ENCODE measurements at regions not wholly inside any gene's neighbourhood (a gene's known extent, or its start where the extent isn't known, plus 50 kb on each side); places are given as distances from the start of the nearest gene placed in this dataset.

DNA sequence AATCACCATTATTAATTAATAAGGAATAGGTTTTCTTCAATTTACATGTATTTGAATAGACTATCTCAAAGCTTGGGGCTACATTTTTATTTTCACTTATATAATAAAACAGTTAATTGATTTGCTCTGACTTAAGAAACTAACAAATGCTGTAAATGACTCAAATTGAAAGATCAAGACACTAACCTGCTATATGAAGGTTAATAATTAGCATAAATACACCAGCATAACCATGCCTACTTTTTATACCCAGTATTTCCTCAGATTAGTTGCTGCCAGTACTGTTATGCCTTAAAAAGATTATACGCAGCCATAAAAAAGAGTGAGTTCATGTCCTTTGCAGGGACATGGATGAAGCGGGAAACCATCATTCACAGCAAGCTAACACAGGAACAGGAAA is 1545.1 kb downstream of the AMY1C start:
- Histone ChIP-seq H3K4me3 (replicated peaks in 1 of 3; ENCODE audit: low read depth in 2 of 3, low read length in 3 of 3) (no peak overlapping the region), H3K4me2 (replicated peaks; ENCODE audit: extremely low read depth, low read length, poor library complexity, severe bottlenecking) (no peak overlapping the region), H3K27ac (ENCODE audit: low read depth in 1 of 2, low read length in 2 of 2) (no peak overlapping the region), H3K4me1 (ENCODE audit: control insufficient read depth in 1 of 2, insufficient read depth in 2 of 2, low read length in 2 of 2) (no peaks in the 10 kb centered on the region), H3K27me3 (ENCODE audit: control insufficient read depth in 2 of 2, insufficient read depth in 2 of 2, low read length in 2 of 2) (no peaks in the 10 kb centered on the region), H4K20me1 (ENCODE audit: insufficient read depth, low read length) (no peaks in the 10 kb centered on the region), H2AFZ (ENCODE audit: insufficient read depth, low read depth, low read length, poor library complexity, severe bottlenecking) (no peak overlapping the region), H3K9ac (ENCODE audit: insufficient read depth, low read length, poor library complexity, severe bottlenecking) (no peak overlapping the region), H3K36me3 (replicated peaks in 1 of 2; ENCODE audit: control insufficient read depth in 1 of 2, insufficient read depth in 2 of 2, low read length in 2 of 2) (no peaks in the 10 kb centered on the region), H3K9me3 (replicated peaks in 1 of 2; ENCODE audit: control insufficient read depth in 1 of 2, insufficient read depth in 1 of 2, low read length in 2 of 2) (no peaks in the 10 kb centered on the region), H3K79me2 (ENCODE audit: insufficient read depth, low read length) (no peaks in the 10 kb centered on the region)
- Mint-ChIP-seq H3K27ac (no peak overlapping the region), H3K9me3 (peaks cover 0 to 5% (median 2%) of the 10 kb centered on the region in 7 donors), H3K36me3 (no peaks in the 10 kb centered on the region), H3K27me3 (ENCODE audit: low read depth in 3 of 3) (peaks cover 0 to 1% (median 0%) of the 10 kb centered on the region in 3 donors), H3K4me1 (no peaks in the 10 kb centered on the region), H3K4me3 (no peak overlapping the region)
- 86% methylated on average over 1 of the region's 2 CpGs for whole genome bisulfite sequencing (ENCODE audit: insufficient coverage)
- TF ChIP-seq, protein P1, sequence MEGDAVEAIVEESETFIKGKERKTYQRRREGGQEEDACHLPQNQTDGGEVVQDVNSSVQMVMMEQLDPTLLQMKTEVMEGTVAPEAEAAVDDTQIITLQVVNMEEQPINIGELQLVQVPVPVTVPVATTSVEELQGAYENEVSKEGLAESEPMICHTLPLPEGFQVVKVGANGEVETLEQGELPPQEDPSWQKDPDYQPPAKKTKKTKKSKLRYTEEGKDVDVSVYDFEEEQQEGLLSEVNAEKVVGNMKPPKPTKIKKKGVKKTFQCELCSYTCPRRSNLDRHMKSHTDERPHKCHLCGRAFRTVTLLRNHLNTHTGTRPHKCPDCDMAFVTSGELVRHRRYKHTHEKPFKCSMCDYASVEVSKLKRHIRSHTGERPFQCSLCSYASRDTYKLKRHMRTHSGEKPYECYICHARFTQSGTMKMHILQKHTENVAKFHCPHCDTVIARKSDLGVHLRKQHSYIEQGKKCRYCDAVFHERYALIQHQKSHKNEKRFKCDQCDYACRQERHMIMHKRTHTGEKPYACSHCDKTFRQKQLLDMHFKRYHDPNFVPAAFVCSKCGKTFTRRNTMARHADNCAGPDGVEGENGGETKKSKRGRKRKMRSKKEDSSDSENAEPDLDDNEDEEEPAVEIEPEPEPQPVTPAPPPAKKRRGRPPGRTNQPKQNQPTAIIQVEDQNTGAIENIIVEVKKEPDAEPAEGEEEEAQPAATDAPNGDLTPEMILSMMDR (IDR thresholded peaks at IDR 0.05): no peak
- intact Hi-C loops (cut with micrococcal nuclease): loop anchor here in 1 of 2 donors (2.0 kb wide), 1 partner anchor 14 kb away; no protein-coding TSS in a partner anchor
- DNase-seq: no peak

DNA sequence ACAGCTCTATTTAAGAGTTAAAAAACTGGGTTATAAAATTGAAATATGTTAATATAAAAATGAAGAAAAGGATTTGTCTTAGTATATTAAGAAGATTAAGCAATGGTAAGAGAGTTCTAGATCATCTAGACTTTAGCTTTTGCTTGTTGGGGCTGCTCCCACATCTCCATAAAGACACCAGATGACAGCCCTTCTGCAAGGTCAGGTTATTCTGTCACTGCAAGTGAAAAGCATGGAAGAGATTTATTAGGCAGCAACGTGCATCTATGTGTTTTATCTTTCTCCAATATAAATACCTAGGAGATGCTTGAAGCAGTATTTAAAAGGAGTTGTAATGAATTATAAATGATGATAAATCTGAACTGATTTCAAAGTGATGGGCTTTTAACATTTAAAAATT is 1560.4 kb downstream of the AMY1C start:
- Mint-ChIP-seq H3K4me1 (no peaks in the 10 kb centered on the region), H3K27ac (no peak overlapping the region), H3K4me3 (no peak overlapping the region), H3K36me3 (no peaks in the 10 kb centered on the region), H3K9me3 (peaks cover 0 to 12% (median 3%) of the 10 kb centered on the region in 7 donors), H3K27me3 (ENCODE audit: low read depth in 3 of 3) (no peaks in the 10 kb centered on the region)
- H3K4me1 ChIP-seq (ENCODE audit: control insufficient read depth in 1 of 2, insufficient read depth in 2 of 2, low read length in 2 of 2): no peaks in the 10 kb centered on the region
- no peak overlapping the region for H3K4me2 ChIP-seq (replicated peaks; ENCODE audit: extremely low read depth, low read length, poor library complexity, severe bottlenecking)
- H2AFZ ChIP-seq (ENCODE audit: insufficient read depth, low read depth, low read length, poor library complexity, severe bottlenecking): no peak overlapping the region
- WGBS (ENCODE audit: insufficient coverage): no CpG with 5 or more reads among the region's 1 CpG
- H3K27ac ChIP-seq (ENCODE audit: low read depth in 1 of 2, low read length in 2 of 2): no peak overlapping the region
- H3K27me3 ChIP-seq (ENCODE audit: control insufficient read depth in 2 of 2, insufficient read depth in 2 of 2, low read length in 2 of 2): no peaks in the 10 kb centered on the region
- no peaks in the 10 kb centered on the region for H3K79me2 ChIP-seq (ENCODE audit: insufficient read depth, low read length)
- TF ChIP-seq, protein P1 (IDR thresholded peaks at IDR 0.05): no peak
- no peak overlapping the region for H3K4me3 ChIP-seq (replicated peaks in 1 of 3; ENCODE audit: low read depth in 2 of 3, low read length in 3 of 3)
- no peaks in the 10 kb centered on the region for H4K20me1 ChIP-seq (ENCODE audit: insufficient read depth, low read length)
- no peaks in the 10 kb centered on the region for H3K36me3 ChIP-seq (replicated peaks in 1 of 2; ENCODE audit: control insufficient read depth in 1 of 2, insufficient read depth in 2 of 2, low read length in 2 of 2)
- no peak for DNase-seq
- H3K9me3 ChIP-seq (replicated peaks in 1 of 2; ENCODE audit: control insufficient read depth in 1 of 2, insufficient read depth in 1 of 2, low read length in 2 of 2): no peaks in the 10 kb centered on the region
- intact Hi-C loops (cut with micrococcal nuclease): no loop called here
- H3K9ac ChIP-seq (ENCODE audit: insufficient read depth, low read length, poor library complexity, severe bottlenecking): no peak overlapping the region
